ENCODE measurements at regions not wholly inside any gene's neighbourhood (a gene's known extent, or its start where the extent isn't known, plus 50 kb on each side); places are given as distances from the start of the nearest gene placed in this dataset.

DNA sequence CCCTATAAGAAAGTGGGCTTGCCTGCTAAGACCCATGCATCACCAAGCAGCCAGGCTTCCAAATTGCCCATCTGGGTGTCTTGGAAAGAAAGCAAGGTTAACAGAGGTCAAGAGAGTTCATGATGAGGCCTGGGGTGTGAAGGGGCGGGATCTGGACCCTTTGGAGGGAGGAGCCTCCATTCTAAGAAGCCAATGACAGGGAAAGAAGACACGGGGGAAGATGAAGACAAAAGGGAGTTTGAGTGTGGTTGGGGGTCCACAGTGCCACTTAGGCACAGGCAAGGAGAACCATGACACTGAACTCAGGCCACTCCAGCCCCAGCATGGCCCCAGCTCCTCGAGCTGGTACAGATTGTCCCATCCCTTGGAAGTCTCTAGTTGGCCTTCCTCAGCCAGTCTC, 350.2 kb upstream of the TSHZ3 start:
- no peaks in the 10 kb centered on the region for H3K27me3 ChIP-seq (ENCODE audit: control insufficient read depth in 4 of 4, insufficient read depth in 4 of 4, low read length in 3 of 4)
- no peak overlapping the region for H3K9ac ChIP-seq (ENCODE audit: low read depth in 1 of 2, low read length in 2 of 2)
- H3K27ac ChIP-seq (ENCODE audit: low read depth in 1 of 2, low read length in 2 of 2), result no peak overlapping the region
- H3K4me3 ChIP-seq (ENCODE audit: low read depth in 1 of 3, low read length in 3 of 3), result no peak overlapping the region
- DNase-seq (ENCODE audit: low spot score), result no peak
- WGBS, result 63% methylated on average over 3 of the region's 3 CpGs
- no peaks in the 10 kb centered on the region for H3K4me1 ChIP-seq (ENCODE audit: control insufficient read depth in 4 of 4, insufficient read depth in 4 of 4, low read length in 3 of 4)
- H3K9me3 ChIP-seq (ENCODE audit: control insufficient read depth in 4 of 4, low read length in 3 of 4), result peaks cover 2 to 7% (median 4%) of the 10 kb centered on the region in 4 donors
- TF ChIP-seq RXRA (IDR thresholded peaks at IDR 0.05) (no peak), JUND (IDR thresholded peaks at IDR 0.05) (no peak), NR2F2 (IDR thresholded peaks at IDR 0.05) (no peak), RAD21 (IDR thresholded peaks at IDR 0.05) (no peak), GABPA (IDR thresholded peaks at IDR 0.05 in 1 of 2, conservative IDR thresholded peaks at IDR 0.05 in 1 of 2) (no peak), FOXA1 (IDR thresholded peaks at IDR 0.05) (no peak), HNF4G (IDR thresholded peaks at IDR 0.05) (no peak), EGR1 (IDR thresholded peaks at IDR 0.05; ENCODE audit: low read depth in 2 of 2) (no peak), YY1 (IDR thresholded peaks at IDR 0.05) (no peak)
- TF ChIP-seq, protein P1, sequence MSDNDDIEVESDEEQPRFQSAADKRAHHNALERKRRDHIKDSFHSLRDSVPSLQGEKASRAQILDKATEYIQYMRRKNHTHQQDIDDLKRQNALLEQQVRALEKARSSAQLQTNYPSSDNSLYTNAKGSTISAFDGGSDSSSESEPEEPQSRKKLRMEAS (IDR thresholded peaks at IDR 0.05), result no peak
- TF ChIP-seq, protein P2, sequence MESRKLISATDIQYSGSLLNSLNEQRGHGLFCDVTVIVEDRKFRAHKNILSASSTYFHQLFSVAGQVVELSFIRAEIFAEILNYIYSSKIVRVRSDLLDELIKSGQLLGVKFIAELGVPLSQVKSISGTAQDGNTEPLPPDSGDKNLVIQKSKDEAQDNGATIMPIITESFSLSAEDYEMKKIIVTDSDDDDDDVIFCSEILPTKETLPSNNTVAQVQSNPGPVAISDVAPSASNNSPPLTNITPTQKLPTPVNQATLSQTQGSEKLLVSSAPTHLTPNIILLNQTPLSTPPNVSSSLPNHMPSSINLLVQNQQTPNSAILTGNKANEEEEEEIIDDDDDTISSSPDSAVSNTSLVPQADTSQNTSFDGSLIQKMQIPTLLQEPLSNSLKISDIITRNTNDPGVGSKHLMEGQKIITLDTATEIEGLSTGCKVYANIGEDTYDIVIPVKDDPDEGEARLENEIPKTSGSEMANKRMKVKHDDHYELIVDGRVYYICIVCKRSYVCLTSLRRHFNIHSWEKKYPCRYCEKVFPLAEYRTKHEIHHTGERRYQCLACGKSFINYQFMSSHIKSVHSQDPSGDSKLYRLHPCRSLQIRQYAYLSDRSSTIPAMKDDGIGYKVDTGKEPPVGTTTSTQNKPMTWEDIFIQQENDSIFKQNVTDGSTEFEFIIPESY (IDR thresholded peaks at IDR 0.05), result no peak
- H3K36me3 ChIP-seq (ENCODE audit: control insufficient read depth in 4 of 4, insufficient read depth in 3 of 4, low read depth in 1 of 4, low read length in 3 of 4), result no peaks in the 10 kb centered on the region

DNA sequence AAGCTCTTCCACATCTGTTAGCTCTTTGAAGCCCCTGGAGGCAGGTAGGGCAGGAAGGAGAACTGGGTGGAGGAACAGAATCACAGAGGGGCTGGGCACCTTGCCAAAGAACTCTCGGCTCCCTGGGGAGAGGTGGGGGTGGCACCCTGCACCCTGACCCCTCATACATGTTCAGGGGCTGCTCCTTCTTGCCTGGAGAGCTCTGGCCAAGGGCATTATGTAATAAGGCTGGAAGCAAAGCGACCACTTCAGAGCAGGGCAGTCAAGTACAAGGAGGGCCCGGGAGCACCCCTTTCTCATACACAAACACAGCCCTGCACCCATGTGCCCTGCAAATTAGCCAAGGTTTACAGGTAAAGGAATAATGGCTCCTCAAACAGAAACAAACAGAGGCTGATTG, 351.9 kb upstream of the TSHZ3 start:
- Histone ChIP-seq H3K4me1 (ENCODE audit: control insufficient read depth in 4 of 4, insufficient read depth in 4 of 4, low read length in 3 of 4) (no peaks in the 10 kb centered on the region), H3K9me3 (ENCODE audit: control insufficient read depth in 4 of 4, low read length in 3 of 4) (peaks cover 4 to 7% (median 4%) of the 10 kb centered on the region in 4 donors), H3K4me3 (ENCODE audit: low read depth in 1 of 3, low read length in 3 of 3) (no peak overlapping the region), H3K36me3 (ENCODE audit: control insufficient read depth in 4 of 4, insufficient read depth in 3 of 4, low read depth in 1 of 4, low read length in 3 of 4) (no peaks in the 10 kb centered on the region), H3K27me3 (ENCODE audit: control insufficient read depth in 4 of 4, insufficient read depth in 4 of 4, low read length in 3 of 4) (no peaks in the 10 kb centered on the region), H3K27ac (ENCODE audit: low read depth in 1 of 2, low read length in 2 of 2) (no peak overlapping the region), H3K9ac (ENCODE audit: low read depth in 1 of 2, low read length in 2 of 2) (no peak overlapping the region)
- TF ChIP-seq FOXA2 (IDR thresholded peaks at IDR 0.05) (no peak), HNF4A (conservative IDR thresholded peaks at IDR 0.05) (no peak), TAF1 (conservative IDR thresholded peaks at IDR 0.05) (no peak), RXRA (IDR thresholded peaks at IDR 0.05) (no peak), YY1 (IDR thresholded peaks at IDR 0.05) (no peak), JUND (IDR thresholded peaks at IDR 0.05) (no peak)
- WGBS, result 59% methylated on average over 3 of the region's 3 CpGs
- DNase-seq (ENCODE audit: low spot score), result no peak

DNA sequence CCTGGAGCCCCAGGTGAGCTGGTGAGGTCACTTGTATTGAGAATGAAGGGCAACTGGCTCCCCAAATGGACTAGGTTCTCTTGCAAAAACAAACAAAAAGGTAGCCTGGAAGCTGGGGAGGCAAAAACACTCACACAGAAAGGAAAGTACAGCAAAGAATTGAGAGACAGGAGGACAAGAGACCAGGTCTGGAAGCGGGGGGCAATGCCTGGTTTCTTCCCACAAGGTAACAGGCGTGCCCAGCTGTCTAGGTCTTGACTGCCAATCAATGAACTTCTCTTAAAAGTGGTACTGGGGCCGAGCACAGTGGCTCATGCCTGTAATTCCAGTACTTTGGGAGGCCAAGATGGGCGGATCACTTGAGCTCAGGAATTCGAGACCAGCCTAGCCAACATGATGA, 356.4 kb upstream of the TSHZ3 start:
- no peak overlapping the region for H3K9ac ChIP-seq (ENCODE audit: low read depth in 1 of 2, low read length in 2 of 2)
- TF ChIP-seq, protein P1 (IDR thresholded peaks at IDR 0.05), result no peak
- TF ChIP-seq GABPA (IDR thresholded peaks at IDR 0.05 in 1 of 2, conservative IDR thresholded peaks at IDR 0.05 in 1 of 2) (no peak), RXRA (IDR thresholded peaks at IDR 0.05) (no peak), FOXA2 (IDR thresholded peaks at IDR 0.05) (no peak), FOXA1 (IDR thresholded peaks at IDR 0.05) (no peak)
- 80% methylated on average over 5 of the region's 5 CpGs for WGBS

More for the DNA sequence above, 356.4 kb upstream of the TSHZ3 start:
- no peaks in the 10 kb centered on the region for H3K36me3 ChIP-seq (ENCODE audit: control insufficient read depth in 4 of 4, insufficient read depth in 3 of 4, low read depth in 1 of 4, low read length in 3 of 4)
- H3K4me1 ChIP-seq (ENCODE audit: control insufficient read depth in 4 of 4, insufficient read depth in 4 of 4, low read length in 3 of 4), result no peaks in the 10 kb centered on the region
- H3K4me3 ChIP-seq (ENCODE audit: low read depth in 1 of 3, low read length in 3 of 3), result no peak overlapping the region
- H3K27ac ChIP-seq (ENCODE audit: low read depth in 1 of 2, low read length in 2 of 2), result no peak overlapping the region
- peaks cover 4 to 7% (median 4%) of the 10 kb centered on the region in 4 donors for H3K9me3 ChIP-seq (ENCODE audit: control insufficient read depth in 4 of 4, low read length in 3 of 4)
- DNase-seq (ENCODE audit: low spot score), result no peak
- no peaks in the 10 kb centered on the region for H3K27me3 ChIP-seq (ENCODE audit: control insufficient read depth in 4 of 4, insufficient read depth in 4 of 4, low read length in 3 of 4)
